ENCODE measurements at regions not wholly inside any gene's neighbourhood (a gene's known extent, or its start where the extent isn't known, plus 50 kb on each side); places are given as distances from the start of the nearest gene placed in this dataset.

DNA sequence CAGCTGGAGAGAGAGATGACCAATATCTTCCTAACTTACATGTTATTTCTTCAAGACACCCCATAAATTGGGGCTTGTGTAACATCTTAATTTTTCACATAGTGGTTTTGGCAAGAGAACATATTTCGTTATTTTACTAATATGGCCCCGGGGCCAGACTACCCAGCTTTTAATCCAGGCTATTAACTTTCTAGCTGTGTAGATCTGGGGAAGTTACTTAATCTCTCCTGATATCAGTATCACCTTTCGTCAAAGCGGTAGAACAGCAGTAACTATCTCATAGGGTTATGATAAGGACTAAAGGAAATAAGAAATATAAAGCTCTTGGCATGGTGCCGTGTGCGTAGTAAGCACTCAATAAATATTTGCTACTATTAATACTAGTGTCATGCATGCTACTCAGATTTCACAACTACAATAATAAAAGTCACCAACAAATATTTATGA is 71.6 kb upstream of the LYZL1 start:
- TF ChIP-seq ZNF274 (IDR thresholded peaks at IDR 0.05; ENCODE audit: low read depth, low read length) (no peak), YY1 (IDR thresholded peaks at IDR 0.05; ENCODE audit: insufficient read depth, insufficient read length) (no peak), SUZ12 (IDR thresholded peaks at IDR 0.05; ENCODE audit: extremely low read depth, insufficient read depth, insufficient read length) (no peak)
